ENCODE measurements at regions not wholly inside any gene's neighbourhood (a gene's known extent, or its start where the extent isn't known, plus 50 kb on each side); places are given as distances from the start of the nearest gene placed in this dataset.

DNA sequence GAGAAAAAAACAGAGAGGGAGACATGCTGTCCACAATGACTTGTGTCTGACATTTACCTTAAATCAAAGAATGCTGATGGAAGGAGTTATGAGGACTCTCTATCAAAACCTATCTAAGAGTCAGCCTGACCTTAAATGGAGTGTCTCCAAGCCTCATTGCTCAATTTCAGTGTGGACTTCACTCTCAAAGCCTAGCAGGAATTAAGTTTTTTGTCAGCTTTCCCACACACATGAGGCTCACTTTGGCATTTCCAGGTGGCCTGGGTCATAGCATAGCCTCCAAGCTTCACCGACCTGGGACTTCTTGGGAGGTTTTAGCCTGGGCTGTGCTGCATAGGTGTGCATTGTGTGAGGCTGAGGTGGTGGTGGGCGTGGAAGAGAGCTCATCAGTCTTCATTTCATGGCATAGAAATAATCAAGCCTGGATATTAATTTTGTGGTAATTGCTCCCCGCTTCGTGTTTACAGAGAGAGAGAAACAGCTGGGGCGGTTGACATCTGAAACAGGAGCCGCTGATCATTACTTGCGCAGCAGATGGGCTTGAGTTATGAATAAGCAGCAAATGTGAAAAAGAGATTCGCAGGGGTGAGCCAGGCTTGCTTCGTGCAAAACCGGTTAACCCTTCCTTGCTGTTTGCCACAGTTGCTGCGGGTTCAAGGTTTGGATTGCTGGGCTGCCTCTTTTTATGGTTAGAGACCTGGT is 647.8 kb downstream of the INHBA start:
- H3K4me1 Mint-ChIP-seq = no peaks in the 10 kb centered on the region
- POLR2A ChIA-PET = no interaction called here
- CTCF ChIA-PET = no interaction called here
- TF ChIP-seq, protein P1, sequence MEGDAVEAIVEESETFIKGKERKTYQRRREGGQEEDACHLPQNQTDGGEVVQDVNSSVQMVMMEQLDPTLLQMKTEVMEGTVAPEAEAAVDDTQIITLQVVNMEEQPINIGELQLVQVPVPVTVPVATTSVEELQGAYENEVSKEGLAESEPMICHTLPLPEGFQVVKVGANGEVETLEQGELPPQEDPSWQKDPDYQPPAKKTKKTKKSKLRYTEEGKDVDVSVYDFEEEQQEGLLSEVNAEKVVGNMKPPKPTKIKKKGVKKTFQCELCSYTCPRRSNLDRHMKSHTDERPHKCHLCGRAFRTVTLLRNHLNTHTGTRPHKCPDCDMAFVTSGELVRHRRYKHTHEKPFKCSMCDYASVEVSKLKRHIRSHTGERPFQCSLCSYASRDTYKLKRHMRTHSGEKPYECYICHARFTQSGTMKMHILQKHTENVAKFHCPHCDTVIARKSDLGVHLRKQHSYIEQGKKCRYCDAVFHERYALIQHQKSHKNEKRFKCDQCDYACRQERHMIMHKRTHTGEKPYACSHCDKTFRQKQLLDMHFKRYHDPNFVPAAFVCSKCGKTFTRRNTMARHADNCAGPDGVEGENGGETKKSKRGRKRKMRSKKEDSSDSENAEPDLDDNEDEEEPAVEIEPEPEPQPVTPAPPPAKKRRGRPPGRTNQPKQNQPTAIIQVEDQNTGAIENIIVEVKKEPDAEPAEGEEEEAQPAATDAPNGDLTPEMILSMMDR (IDR thresholded peaks at IDR 0.05) = no peak
- H3K36me3 Mint-ChIP-seq (ENCODE audit: low read depth) = no peaks in the 10 kb centered on the region
- H3K27ac Mint-ChIP-seq = no peak overlapping the region
- DNase-seq (no peak), ATAC-seq (ENCODE audit: low read depth) (no peak)
- H3K27me3 Mint-ChIP-seq = no peaks in the 10 kb centered on the region
- no peak overlapping the region for H3K4me3 Mint-ChIP-seq
- intact Hi-C loops (cut with micrococcal nuclease) = no loop called here
- H3K9me3 Mint-ChIP-seq = peaks cover 4% of the 10 kb centered on the region

DNA sequence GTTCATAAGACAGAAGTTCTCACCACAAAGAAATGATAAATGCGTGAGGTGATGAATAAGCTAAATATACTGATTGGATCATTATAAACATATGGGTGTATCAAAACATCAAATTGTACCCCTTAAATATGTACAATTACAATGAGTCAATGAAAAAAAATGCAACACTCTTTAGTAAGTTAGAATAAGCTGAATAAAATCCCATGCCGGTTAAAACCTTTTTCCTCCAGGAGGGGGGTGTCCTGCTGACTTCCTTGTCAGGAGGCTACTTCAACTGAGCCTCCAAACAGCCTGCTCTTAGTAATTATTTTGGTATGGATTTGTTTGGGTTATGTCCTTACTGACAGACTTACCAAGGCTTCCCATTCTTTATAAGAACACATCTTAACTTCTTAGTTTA is 649.1 kb downstream of the INHBA start:
- POLR2A ChIA-PET = no interaction called here
- intact Hi-C loops (cut with micrococcal nuclease) = no loop called here
- no peak overlapping the region for H3K4me3 Mint-ChIP-seq

DNA sequence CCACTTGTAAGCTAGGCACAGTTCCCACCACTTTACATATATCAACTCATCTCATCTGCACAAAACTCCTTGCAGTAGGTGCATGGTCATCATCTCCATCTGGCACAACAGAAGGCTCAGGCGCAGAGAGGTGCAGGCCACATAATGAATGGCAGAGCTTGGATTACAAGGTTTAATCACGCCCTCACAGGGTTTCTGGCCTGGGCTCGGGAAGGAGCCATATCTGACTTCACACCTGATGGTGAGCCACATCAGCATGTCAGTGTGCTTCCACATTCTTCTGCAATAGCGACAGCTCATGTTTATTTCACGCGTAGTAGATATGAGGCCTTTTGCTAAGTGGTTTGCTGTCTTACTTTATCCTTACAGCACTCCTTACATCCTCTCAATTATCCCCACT is 650.2 kb downstream of the INHBA start:
- POLR2A ChIA-PET = no interaction called here
- TF ChIP-seq, protein P1 (IDR thresholded peaks at IDR 0.05) = no peak
- no peak for DNase-seq
- Mint-ChIP-seq H3K4me3 (no peak overlapping the region), H3K9me3 (peaks cover 4% of the 10 kb centered on the region), H3K27ac (no peak overlapping the region), H3K4me1 (no peaks in the 10 kb centered on the region), H3K27me3 (no peaks in the 10 kb centered on the region), H3K36me3 (ENCODE audit: low read depth) (no peaks in the 10 kb centered on the region)
- ATAC-seq (ENCODE audit: low read depth) = no peak
- CTCF ChIA-PET = no interaction called here
- intact Hi-C loops (cut with micrococcal nuclease) = no loop called here

More for the DNA sequence above, 649.1 kb downstream of the INHBA start:
- Mint-ChIP-seq H3K9me3 (peaks cover 4% of the 10 kb centered on the region), H3K4me1 (no peaks in the 10 kb centered on the region), H3K36me3 (ENCODE audit: low read depth) (no peaks in the 10 kb centered on the region), H3K27me3 (no peaks in the 10 kb centered on the region), H3K27ac (no peak overlapping the region)
- no peak for ATAC-seq (ENCODE audit: low read depth)
- TF ChIP-seq, protein P1 (IDR thresholded peaks at IDR 0.05) = no peak
- CTCF ChIA-PET = no interaction called here
- DNase-seq = no peak

DNA sequence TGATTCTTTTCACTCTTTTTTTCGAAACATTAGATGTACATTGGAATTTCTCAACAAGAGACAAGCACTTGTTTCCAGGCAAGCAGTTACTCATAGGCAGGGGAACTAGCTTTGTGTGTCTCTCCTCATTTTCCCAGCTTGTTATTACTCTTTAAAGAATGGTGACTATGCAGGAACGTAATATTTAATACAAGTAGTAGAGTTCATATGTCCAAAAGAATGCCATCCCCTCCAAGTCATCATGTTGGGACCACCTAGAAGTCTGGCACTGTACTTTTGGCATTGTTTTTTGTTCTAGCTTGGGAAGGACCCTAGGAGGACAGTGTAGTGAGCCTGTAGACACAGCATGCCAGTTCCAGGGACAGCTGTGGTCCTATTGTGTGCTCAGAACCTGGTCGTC is 650.7 kb downstream of the INHBA start:
- H3K27me3 Mint-ChIP-seq = no peaks in the 10 kb centered on the region
- TF ChIP-seq, protein P1 (IDR thresholded peaks at IDR 0.05) = no peak
- POLR2A ChIA-PET = no interaction called here
- H3K9me3 Mint-ChIP-seq = no peaks in the 10 kb centered on the region
- intact Hi-C loops (cut with micrococcal nuclease) = no loop called here
- DNase-seq (no peak), ATAC-seq (ENCODE audit: low read depth) (no peak)
- CTCF ChIA-PET = no interaction called here
- no peak overlapping the region for H3K4me3 Mint-ChIP-seq
- H3K27ac Mint-ChIP-seq = no peak overlapping the region
- H3K36me3 Mint-ChIP-seq (ENCODE audit: low read depth) = no peaks in the 10 kb centered on the region
- H3K4me1 Mint-ChIP-seq = no peaks in the 10 kb centered on the region

DNA sequence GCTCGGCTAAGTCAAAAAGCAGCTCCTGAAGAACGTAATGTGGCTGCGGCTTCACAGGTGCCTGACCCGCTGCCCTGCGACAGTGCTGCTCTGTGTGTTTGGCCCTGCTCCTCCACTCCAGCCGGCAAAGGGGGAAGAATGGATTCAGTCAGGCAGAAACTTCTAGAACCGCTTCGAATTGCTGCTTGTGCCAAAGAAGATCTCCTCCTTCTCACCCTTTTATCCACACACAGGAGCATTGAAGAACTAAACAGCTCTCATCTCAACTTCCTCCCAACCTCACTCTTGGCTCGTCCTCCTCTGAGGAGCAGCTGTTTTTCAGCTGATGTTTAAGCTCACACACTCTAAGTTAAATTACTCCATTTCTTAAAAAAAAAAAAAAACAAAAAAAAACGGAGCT is 651.4 kb downstream of the INHBA start:
- ChIA-PET POLR2A (no interaction called here), CTCF (no interaction called here)
- no peak overlapping the region for H3K4me3 Mint-ChIP-seq
- no peaks in the 10 kb centered on the region for H3K27me3 Mint-ChIP-seq
- intact Hi-C loops (cut with micrococcal nuclease) = no loop called here
- H3K4me1 Mint-ChIP-seq = no peaks in the 10 kb centered on the region
- DNase-seq (no peak), ATAC-seq (ENCODE audit: low read depth) (no peak)
- H3K27ac Mint-ChIP-seq = no peak overlapping the region
- TF ChIP-seq, protein P1 (IDR thresholded peaks at IDR 0.05) = no peak
- H3K36me3 Mint-ChIP-seq (ENCODE audit: low read depth) = no peaks in the 10 kb centered on the region
- no peaks in the 10 kb centered on the region for H3K9me3 Mint-ChIP-seq
